ENCODE measurements at regions not wholly inside any gene's neighbourhood (a gene's known extent, or its start where the extent isn't known, plus 50 kb on each side); places are given as distances from the start of the nearest gene placed in this dataset.

- TF ChIP-seq, protein P1, sequence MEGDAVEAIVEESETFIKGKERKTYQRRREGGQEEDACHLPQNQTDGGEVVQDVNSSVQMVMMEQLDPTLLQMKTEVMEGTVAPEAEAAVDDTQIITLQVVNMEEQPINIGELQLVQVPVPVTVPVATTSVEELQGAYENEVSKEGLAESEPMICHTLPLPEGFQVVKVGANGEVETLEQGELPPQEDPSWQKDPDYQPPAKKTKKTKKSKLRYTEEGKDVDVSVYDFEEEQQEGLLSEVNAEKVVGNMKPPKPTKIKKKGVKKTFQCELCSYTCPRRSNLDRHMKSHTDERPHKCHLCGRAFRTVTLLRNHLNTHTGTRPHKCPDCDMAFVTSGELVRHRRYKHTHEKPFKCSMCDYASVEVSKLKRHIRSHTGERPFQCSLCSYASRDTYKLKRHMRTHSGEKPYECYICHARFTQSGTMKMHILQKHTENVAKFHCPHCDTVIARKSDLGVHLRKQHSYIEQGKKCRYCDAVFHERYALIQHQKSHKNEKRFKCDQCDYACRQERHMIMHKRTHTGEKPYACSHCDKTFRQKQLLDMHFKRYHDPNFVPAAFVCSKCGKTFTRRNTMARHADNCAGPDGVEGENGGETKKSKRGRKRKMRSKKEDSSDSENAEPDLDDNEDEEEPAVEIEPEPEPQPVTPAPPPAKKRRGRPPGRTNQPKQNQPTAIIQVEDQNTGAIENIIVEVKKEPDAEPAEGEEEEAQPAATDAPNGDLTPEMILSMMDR (IDR thresholded peaks at IDR 0.05; ENCODE audit: low read depth, low read length): no peak
- TF ChIP-seq POLR2A (IDR thresholded peaks at IDR 0.05; ENCODE audit: extremely low read depth, insufficient read length): no peak
- TF ChIP-seq MAX (IDR thresholded peaks at IDR 0.05; ENCODE audit: low read depth, low read length): no peak
- no peak for TF ChIP-seq MYC (IDR thresholded peaks at IDR 0.05; ENCODE audit: low read depth, low read length)
Observed at GRCh38 chr10:131559450-131559911, 248.0 kb upstream of the TCERG1L start.

Data from NB4 (cell line).